Bronchial epithelial cell (primary cell): ENCODE measurements at regions not wholly inside any gene's neighbourhood (a gene's known extent, or its start where the extent isn't known, plus 50 kb on each side); places are given as distances from the start of the nearest gene placed in this dataset.

Experiments
- DNase-seq: peaks from one replicate; pipeline ENCODE4 v3.0.0-alpha.2; 2010; ENCODE audit warnings: low read depth
- FAIRE-seq: peaks from 2 replicates; lab custom pipeline; 2011; peaks lifted over from hg19 to GRCh38; lab: Jason Lieb, UNC
- H3K27me3 ChIP-seq: 2 replicates; pipeline ENCODE4 v1.5.1; 2011; ENCODE audit warnings: low read length; ENCODE audit not compliant: control insufficient read depth, insufficient read depth
- H3K36me3 ChIP-seq: 2 replicates; pipeline ENCODE4 v1.5.1; 2011; ENCODE audit warnings: low read length; ENCODE audit not compliant: control insufficient read depth, insufficient read depth
- H3K4me3 ChIP-seq: 2 replicates; pipeline ENCODE4 v1.5.1; 2011; ENCODE audit warnings: mild to moderate bottlenecking, low read depth, low read length, control low read depth
- CTCF ChIP-seq: IDR thresholded peaks from 2 replicates; pipeline ENCODE4 v1.5.1; 2011; ENCODE audit warnings: mild to moderate bottlenecking, moderate library complexity, low read length, control low read depth, inconsistent platforms; ENCODE audit not compliant: insufficient read depth, severe bottlenecking

GRCh38 chr12:75877763-75878621 is 153.6 kb downstream of the PHLDA1 start:
- FAIRE-seq, result no peak
- H3K4me3 ChIP-seq, result no peak overlapping the region
- DNase-seq, result peak; percentile 94

GRCh38 chr12:75876832-75877762 is 154.5 kb downstream of the PHLDA1 start:
- no peak overlapping the region for H3K4me3 ChIP-seq
- TF ChIP-seq CTCF, result no peak
- H3K36me3 ChIP-seq, result no peaks in the 10 kb centered on the region
- no peaks in the 10 kb centered on the region for H3K27me3 ChIP-seq
- FAIRE-seq (no peak), DNase-seq (peak; percentile 50)

More at GRCh38 chr12:75877763-75878621, 153.6 kb downstream of the PHLDA1 start:
- Histone ChIP-seq H3K36me3 (no peaks in the 10 kb centered on the region), H3K27me3 (no peaks in the 10 kb centered on the region)
- no peak for TF ChIP-seq CTCF

GRCh38 chr12:75874441-75874840 is 157.1 kb downstream of the PHLDA1 start:
- no peak for FAIRE-seq
- TF ChIP-seq CTCF, result no peak
- no peaks in the 10 kb centered on the region for H3K36me3 ChIP-seq

GRCh38 chr12:75872762-75873161 is 158.8 kb downstream of the PHLDA1 start:
- Histone ChIP-seq H3K4me3 (no peak overlapping the region), H3K27me3 (no peaks in the 10 kb centered on the region), H3K36me3 (no peaks in the 10 kb centered on the region)
- TF ChIP-seq CTCF, result no peak
- FAIRE-seq (no peak), DNase-seq (no peak)

More at GRCh38 chr12:75874441-75874840, 157.1 kb downstream of the PHLDA1 start:
- H3K27me3 ChIP-seq, result no peaks in the 10 kb centered on the region
- H3K4me3 ChIP-seq, result no peak overlapping the region
- DNase-seq, result no peak

- TF ChIP-seq CTCF, result no peak
- DNase-seq, result no peak
- Histone ChIP-seq H3K36me3 (no peaks in the 10 kb centered on the region), H3K4me3 (no peak overlapping the region), H3K27me3 (no peaks in the 10 kb centered on the region)
- FAIRE-seq, result no peak
Observed at GRCh38 chr12:75870878-75871277, 160.7 kb downstream of the PHLDA1 start.
